Peyer's patch (tissue), 4 donors: ENCODE measurements at regions not wholly inside any gene's neighbourhood (a gene's known extent, or its start where the extent isn't known, plus 50 kb on each side); places are given as distances from the start of the nearest gene placed in this dataset.

Source experiments
- CTCF ChIP-seq, 6 experiments: fragments of 450-650 bp in 4 of 6; fragments of 200-600 bp in 2 of 6; sonication (generic) in 1 of 6; IDR thresholded peaks; one replicate each; pipeline ENCODE4 v1.5.1; 2017 to 2019; ENCODE audit warnings: antibody characterized with exemption in 6 of 6, mild to moderate bottlenecking in 3 of 6, moderate library complexity in 1 of 6
- POLR2A ChIP-seq, 2 donors: fragments of 450-650 bp; IDR thresholded peaks; one replicate each; pipeline ENCODE4 v1.5.1; 2017; ENCODE audit warnings: antibody characterized with exemption in 2 of 2, mild to moderate bottlenecking in 2 of 2, moderate library complexity in 2 of 2

DNA sequence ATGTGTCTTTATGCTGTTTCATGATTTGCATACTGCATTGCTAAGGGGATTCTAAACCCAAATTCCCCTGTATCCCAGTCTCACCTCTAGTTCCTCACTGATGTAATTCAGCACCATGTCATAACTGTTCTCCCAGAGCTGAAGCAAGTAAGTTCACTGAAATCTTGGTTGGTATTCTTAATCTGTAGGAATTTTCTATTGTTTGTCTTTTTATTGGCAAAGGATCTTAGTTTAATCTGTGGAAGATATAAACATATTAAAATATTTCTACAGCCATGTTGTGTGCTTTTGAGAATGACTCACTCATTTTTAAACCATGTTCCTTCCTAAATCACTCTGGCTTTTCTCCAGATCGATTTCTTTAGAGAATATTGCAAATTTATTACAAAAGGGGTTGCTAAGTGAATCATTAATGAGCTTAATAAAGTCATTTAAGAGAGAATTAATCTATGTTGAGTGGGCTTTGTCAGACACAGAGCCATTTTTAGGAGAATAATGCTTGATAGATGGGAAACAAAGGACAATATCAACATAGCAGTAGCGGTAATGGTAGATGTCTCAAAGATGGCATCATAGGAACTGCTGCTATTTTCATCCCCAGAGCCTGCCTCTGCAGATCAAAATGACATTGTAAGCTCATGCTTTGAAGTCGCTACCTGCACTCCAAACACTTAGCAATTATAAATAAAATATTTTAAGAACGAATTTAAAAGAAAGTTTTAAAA lies 110.0 kb downstream of the ENC1 start:
- no peak for TF ChIP-seq CTCF (IDR thresholded peaks at IDR 0.05)
- TF ChIP-seq POLR2A (IDR thresholded peaks at IDR 0.05), result no peak
